H1 (cell line): ENCODE measurements at regions not wholly inside any gene's neighbourhood (a gene's known extent, or its start where the extent isn't known, plus 50 kb on each side); places are given as distances from the start of the nearest gene placed in this dataset.

Experiments used
- CTCF ChIA-PET: fragments of 300-600 bp; sonication (Branson Sonifier 250); formaldehyde crosslinking; loops from one replicate; lab custom pipeline; 2021; ENCODE audit not compliant: partially characterized antibody; lab: Charles Lee
- POLR2A ChIA-PET: fragments of 300-600 bp; sonication (Branson Sonifier 250); formaldehyde crosslinking; loops from one replicate; lab custom pipeline; 2021; ENCODE audit warnings: inconsistent platforms; ENCODE audit not compliant: partially characterized antibody; lab: Charles Lee
- DNase-seq, 2 experiments: peaks; one replicate each; pipeline versions ENCODE4 v3.0.0 to v3.0.0-alpha.2; 2010 to 2022; ENCODE audit warnings: low spot score in 2 of 2, low read depth in 1 of 2, mixed read lengths in 1 of 2
- FAIRE-seq: peaks from 2 replicates; lab custom pipeline; 2011; peaks lifted over from hg19 to GRCh38; lab: Jason Lieb, UNC
- H2AFZ ChIP-seq: 2 replicates; pipeline ENCODE4 v1.8.1; 2012; ENCODE audit warnings: low read length, inconsistent platforms
- H2AK5ac ChIP-seq: 2 replicates; pipeline ENCODE4 v1.6.1; 2013; ENCODE audit warnings: low read depth, low read length
- H2BK120ac ChIP-seq: replicated peaks from 2 replicates; pipeline ENCODE3; 2013; ENCODE audit warnings: low read depth, low read length, inconsistent platforms
- H2BK12ac ChIP-seq: 2 replicates; pipeline ENCODE4 v1.6.1; 2013; ENCODE audit warnings: low read depth, low read length
- H2BK15ac ChIP-seq: 2 replicates; pipeline ENCODE4 v1.6.1; 2013; ENCODE audit warnings: low read length
- H2BK20ac ChIP-seq: 2 replicates; pipeline ENCODE4 v1.6.1; 2013; ENCODE audit warnings: low read length
- H2BK5ac ChIP-seq: 2 replicates; pipeline ENCODE4 v1.6.1; 2013; ENCODE audit warnings: low read depth, low read length
- H3K14ac ChIP-seq: 2 replicates; pipeline ENCODE4 v1.6.1; 2013; ENCODE audit warnings: inconsistent platforms; ENCODE audit not compliant: insufficient read length
- H3K18ac ChIP-seq: 2 replicates; pipeline ENCODE4 v1.6.1; 2013; ENCODE audit warnings: low read length; ENCODE audit errors: extremely low read depth
- H3K23ac ChIP-seq: 2 replicates; pipeline ENCODE4 v1.6.1; 2013; ENCODE audit warnings: inconsistent platforms; ENCODE audit not compliant: insufficient read length
- H3K23me2 ChIP-seq: 2 replicates; pipeline ENCODE4 v1.6.1; 2013; ENCODE audit warnings: low read depth, low read length
- H3K27ac ChIP-seq: 2 replicates; pipeline ENCODE4 v1.6.1; 2011; ENCODE audit warnings: low read depth, low read length, inconsistent platforms
- H3K27me3 ChIP-seq, 4 experiments: replicated peaks in 1 of 4; 1 replicate in 1 of 4; 2 replicates in 3 of 4; pipeline versions ENCODE4 v1.6.1 to v1.8.1; 2011 to 2013; ENCODE audit warnings: low read length in 3 of 4, mild to moderate bottlenecking in 3 of 4, inconsistent platforms in 2 of 4, mixed read lengths in 2 of 4, moderate library complexity in 1 of 4; ENCODE audit not compliant: control insufficient read depth in 3 of 4, insufficient read depth in 3 of 4; ENCODE audit errors: extremely low read depth in 1 of 4
- H3K36me3 ChIP-seq, 4 experiments: 2 replicates each; pipeline versions ENCODE4 v1.6.1 to v1.8.1; 2011 to 2013; ENCODE audit warnings: mild to moderate bottlenecking in 4 of 4, low read length in 3 of 4, moderate library complexity in 2 of 4, control low read depth in 1 of 4, inconsistent platforms in 1 of 4; ENCODE audit not compliant: insufficient read depth in 4 of 4, control insufficient read depth in 2 of 4
- H3K4ac ChIP-seq: replicated peaks from 2 replicates; pipeline ENCODE3; 2013; ENCODE audit warnings: low read length, low read depth, mixed read lengths, inconsistent platforms; ENCODE audit not compliant: insufficient read length
- H3K4me1 ChIP-seq, 4 experiments: replicated peaks in 1 of 4; 1 replicate in 1 of 4; 2 replicates in 3 of 4; pipeline versions ENCODE4 v1.6.1 to v1.8.1; 2011 to 2013; ENCODE audit warnings: low read length in 3 of 4, inconsistent platforms in 2 of 4, mixed read lengths in 1 of 4; ENCODE audit not compliant: insufficient read depth in 4 of 4, control insufficient read depth in 3 of 4
- H3K4me2 ChIP-seq, 2 experiments: 2 replicates each; pipeline versions ENCODE4 v1.6.1 to v1.8.1; 2011 to 2013; ENCODE audit warnings: low read depth in 2 of 2, low read length in 2 of 2, control low read depth in 1 of 2, inconsistent platforms in 1 of 2, mild to moderate bottlenecking in 1 of 2; ENCODE audit not compliant: insufficient read depth in 1 of 2
- H3K4me3 ChIP-seq, 4 experiments: fragments of 200-600, 300-600 bp in 1 of 4; sonication (generic), shearing (Covaris generic), sonication (Bioruptor Twin) in 1 of 4; 2 replicates each; pipeline versions ENCODE4 v1.5.1 to v1.8.1; 2011 to 2016; ENCODE audit warnings: low read length in 4 of 4, low read depth in 3 of 4, control low read depth in 2 of 4, inconsistent platforms in 2 of 4, mild to moderate bottlenecking in 2 of 4, mixed read lengths in 1 of 4, moderate library complexity in 1 of 4; ENCODE audit not compliant: insufficient read depth in 2 of 4; ENCODE audit errors: extremely low read depth in 1 of 4
- H3K56ac ChIP-seq: replicated peaks from 2 replicates; pipeline ENCODE3; 2013; ENCODE audit warnings: low read depth, mild to moderate bottlenecking, mixed read lengths, low read length, inconsistent platforms; ENCODE audit not compliant: insufficient read length
- H3K79me1 ChIP-seq: 2 replicates; pipeline ENCODE4 v1.6.1; 2013; ENCODE audit warnings: low read depth, low read length, control low read depth
- H3K79me2 ChIP-seq, 2 experiments: 2 replicates each; pipeline versions ENCODE4 v1.6.1 to v1.8.1; 2012 to 2013; ENCODE audit warnings: low read length in 2 of 2, mild to moderate bottlenecking in 2 of 2, inconsistent platforms in 1 of 2; ENCODE audit not compliant: insufficient read depth in 2 of 2, control insufficient read depth in 1 of 2
- H3K9ac ChIP-seq, 4 experiments: replicated peaks in 1 of 4; 1 replicate in 1 of 4; 2 replicates in 3 of 4; pipeline versions ENCODE4 v1.6.1 to v1.8.1; 2011 to 2013; ENCODE audit warnings: low read depth in 3 of 4, low read length in 3 of 4, control low read depth in 2 of 4, mild to moderate bottlenecking in 2 of 4, moderate library complexity in 2 of 4, inconsistent platforms in 1 of 4; ENCODE audit errors: extremely low read depth in 1 of 4
- H3K9me3 ChIP-seq, 2 experiments: 2 replicates each; pipeline versions ENCODE4 v1.6.1 to v1.8.1; 2012 to 2013; ENCODE audit warnings: mild to moderate bottlenecking in 2 of 2, moderate library complexity in 2 of 2, control low read depth in 1 of 2, inconsistent platforms in 1 of 2, low read depth in 1 of 2, low read length in 1 of 2, mixed read lengths in 1 of 2; ENCODE audit not compliant: insufficient read depth in 2 of 2
- H4K20me1 ChIP-seq, 2 experiments: replicated peaks in 1 of 2; 2 replicates each; pipeline versions ENCODE3 to v1.8.1; 2011 to 2013; ENCODE audit warnings: inconsistent platforms in 2 of 2, low read length in 2 of 2, mild to moderate bottlenecking in 1 of 2; ENCODE audit not compliant: insufficient read depth in 2 of 2, control insufficient read depth in 1 of 2
- H4K5ac ChIP-seq: 2 replicates; pipeline ENCODE4 v1.6.1; 2013; ENCODE audit warnings: low read length, low read depth, mixed read lengths, inconsistent platforms; ENCODE audit not compliant: insufficient read length
- H4K8ac ChIP-seq: 2 replicates; pipeline ENCODE4 v1.8.0; 2013; ENCODE audit warnings: mild to moderate bottlenecking, moderate library complexity, low read length, inconsistent platforms; ENCODE audit not compliant: insufficient read depth; ENCODE audit errors: extremely low read depth
- H4K91ac ChIP-seq: replicated peaks from 2 replicates; pipeline ENCODE3; 2013; ENCODE audit warnings: low read length, mixed read lengths, inconsistent platforms; ENCODE audit not compliant: insufficient read length
- ASH2L ChIP-seq: fragments of 200-600, 300-600 bp; sonication (generic); IDR thresholded peaks from one replicate; pipeline ENCODE4 v1.7.1; 2017; ENCODE audit warnings: low read length
- CHD1 ChIP-seq: IDR thresholded peaks from 2 replicates; pipeline ENCODE4 v1.6.1; 2012; ENCODE audit warnings: low read depth, low read length, improper control_type of control experiment
- GTF2F1 ChIP-seq: IDR thresholded peaks from 2 replicates; pipeline ENCODE4 v1.6.1; 2012; ENCODE audit warnings: low read depth, low read length, improper control_type of control experiment, borderline replicate concordance
- HDAC2 ChIP-seq, 2 experiments: fragments of 300-600 bp in 1 of 2; sonication (generic) in 1 of 2; IDR thresholded peaks; 2 replicates each; pipeline ENCODE4 v1.6.1; 2011 to 2012; ENCODE audit warnings: low read depth in 2 of 2, low read length in 2 of 2, mild to moderate bottlenecking in 2 of 2, moderate library complexity in 2 of 2, borderline replicate concordance in 1 of 2, inconsistent platforms in 1 of 2
- HDAC6 ChIP-seq: IDR thresholded peaks from one replicate; pipeline ENCODE4 v1.7.1; 2012; ENCODE audit warnings: low read depth, mild to moderate bottlenecking, inconsistent platforms, low read length, moderate library complexity
- JUND ChIP-seq: IDR thresholded peaks from 2 replicates; pipeline ENCODE4 v1.6.1; 2011; ENCODE audit warnings: mild to moderate bottlenecking, improper control_type of control experiment, low read length
- KDM1A ChIP-seq: fragments of 200-600, 300-600 bp; sonication (generic); IDR thresholded peaks from 2 replicates; pipeline ENCODE4 v1.7.1; 2016; ENCODE audit warnings: mild to moderate bottlenecking, low read length, borderline replicate concordance
- KDM5A ChIP-seq: fragments of 200-600 bp; IDR thresholded peaks from 2 replicates; pipeline ENCODE4 v1.7.1; 2012; ENCODE audit warnings: mild to moderate bottlenecking, low read length, inconsistent platforms, mixed read lengths
- MAFK ChIP-seq: IDR thresholded peaks from 2 replicates; pipeline ENCODE4 v1.6.1; 2012; ENCODE audit warnings: low read depth, mild to moderate bottlenecking, improper control_type of control experiment, low read length
- NRF1 ChIP-seq: IDR thresholded peaks from 2 replicates; pipeline ENCODE4 v1.6.1; 2011; ENCODE audit warnings: mild to moderate bottlenecking, low read depth, low read length, improper control_type of control experiment
- SAP30 ChIP-seq: fragments of 300-600 bp; sonication (generic); IDR thresholded peaks from 2 replicates; pipeline ENCODE4 v1.7.1; 2012; ENCODE audit warnings: low read length, moderate library complexity, mild to moderate bottlenecking, inconsistent platforms; ENCODE audit not compliant: insufficient read depth, insufficient replicate concordance
- SIN3A ChIP-seq, 2 experiments: IDR thresholded peaks in 1 of 2; conservative IDR thresholded peaks in 1 of 2; 2 replicates each; pipeline ENCODE4 v1.6.1; 2011 to 2012; ENCODE audit warnings: low read length in 2 of 2, improper control_type of control experiment in 1 of 2, low read depth in 1 of 2, mild to moderate bottlenecking in 1 of 2
- TCF12 ChIP-seq: IDR thresholded peaks from 2 replicates; pipeline ENCODE4 v1.6.1; 2011; ENCODE audit warnings: low read depth, mild to moderate bottlenecking, low read length
- TEAD4 ChIP-seq: IDR thresholded peaks from 2 replicates; pipeline ENCODE4 v1.6.1; 2012; ENCODE audit warnings: low read depth, low read length, inconsistent platforms, mixed read lengths
- WGBS, 2 experiments: shearing (Covaris generic) in 1 of 2; methylation state at CpG; one replicate each; pipeline versions ENCODE4 v1.1.6 to v1.1.7; 2013 to 2015; ENCODE audit warnings: low lambda C conversion rate in 2 of 2, mixed read lengths in 2 of 2, inconsistent platforms in 1 of 2, low coverage in 1 of 2, missing lambda C conversion rate in 1 of 2; ENCODE audit not compliant: insufficient replicate concordance in 2 of 2, insufficient coverage in 1 of 2, insufficient read length in 1 of 2; ENCODE audit errors: extremely low coverage in 1 of 2, missing lambda C conversion rate in 1 of 2; 5-methylcytosine and 5-hydroxymethylcytosine counted together

GRCh38 chr11:42444406-42444805 lies 867.4 kb upstream of the API5 start:
- Histone ChIP-seq H3K79me1 (no peaks in the 10 kb centered on the region), H3K4ac (no peak overlapping the region), H3K9ac (no peak overlapping the region), H3K9me3 (peaks cover 6 to 7% of the 10 kb centered on the region in 2 experiments; a peak in 1 of 4 replicates), H3K18ac (no peak overlapping the region), H4K8ac (no peak overlapping the region), H2BK120ac (no peak overlapping the region), H2BK20ac (no peak overlapping the region), H2AFZ (no peak overlapping the region), H3K79me2 (no peaks in the 10 kb centered on the region), H4K91ac (no peak overlapping the region), H3K4me2 (no peak overlapping the region), H3K4me3 (no peak overlapping the region), H2BK15ac (no peak overlapping the region), H3K27me3 (no peaks in the 10 kb centered on the region), H3K56ac (no peak overlapping the region), H4K20me1 (no peaks in the 10 kb centered on the region), H3K23me2 (no peaks in the 10 kb centered on the region), H3K14ac (no peak overlapping the region), H2BK12ac (no peak overlapping the region), H3K27ac (no peak overlapping the region), H4K5ac (no peak overlapping the region), H2AK5ac (no peak overlapping the region), H2BK5ac (no peak overlapping the region), H3K4me1 (no peaks in the 10 kb centered on the region), H3K23ac (no peak overlapping the region), H3K36me3 (no peaks in the 10 kb centered on the region)
- TF ChIP-seq KDM1A (no peak), JUND (no peak), HDAC6 (no peak), GTF2F1 (no peak), NRF1 (no peak), SIN3A (conservative IDR thresholded peaks at IDR 0.05 in 1 of 2, IDR thresholded peaks at IDR 0.05 in 1 of 2; ENCODE audit: low read depth in 1 of 2, low read length in 2 of 2) (no peak), TCF12 (no peak), ASH2L (no peak), KDM5A (no peak), SAP30 (no peak), TEAD4 (no peak), MAFK (no peak), CHD1 (no peak), HDAC2 (IDR thresholded peaks at IDR 0.05; ENCODE audit: borderline replicate concordance in 1 of 2, low read depth in 2 of 2, low read length in 2 of 2) (no peak)
- FAIRE-seq (no peak), DNase-seq (no peak)
- POLR2A ChIA-PET = no interaction called here
- CTCF ChIA-PET = no interaction called here
- 69% methylated on average over 4 of the region's 4 CpGs; no CpG with 5 or more reads in 1 of the 2 experiments for WGBS, 2 experiments
